Lung microvascular endothelial cell (primary cell): ENCODE measurements at regions not wholly inside any gene's neighbourhood (a gene's known extent, or its start where the extent isn't known, plus 50 kb on each side); places are given as distances from the start of the nearest gene placed in this dataset.
A peak's percentile ranks its signal among the peaks of the same experiment; 100 is the strongest.

Experiments used
- DNase-seq, 2 donors: peaks; one replicate each; pipeline versions ENCODE4 v3.0.0 to v3.0.0-alpha.2; 2010; ENCODE audit warnings: low read depth in 2 of 2

DNA sequence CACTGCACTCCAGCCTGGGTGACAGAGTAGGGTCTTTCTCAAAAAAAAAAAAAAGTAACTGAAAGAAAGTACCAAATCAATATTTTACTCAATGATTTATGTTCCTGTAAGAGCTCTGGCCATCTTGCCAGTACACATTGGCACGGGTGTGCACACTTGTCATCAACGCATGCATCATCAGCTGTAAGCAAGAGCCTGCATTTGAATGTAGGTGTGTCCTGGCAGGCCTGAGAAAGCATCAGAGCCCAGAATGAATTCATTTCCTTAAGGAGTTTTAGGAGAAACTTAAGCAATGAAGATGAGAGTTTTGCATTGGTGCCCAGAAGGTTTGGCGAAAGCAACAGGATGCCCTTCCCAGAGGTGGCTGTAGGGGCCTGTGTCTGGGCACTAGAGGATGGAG is 88.5 kb upstream of the FZD10 start:
- DNase-seq = no peak

DNA sequence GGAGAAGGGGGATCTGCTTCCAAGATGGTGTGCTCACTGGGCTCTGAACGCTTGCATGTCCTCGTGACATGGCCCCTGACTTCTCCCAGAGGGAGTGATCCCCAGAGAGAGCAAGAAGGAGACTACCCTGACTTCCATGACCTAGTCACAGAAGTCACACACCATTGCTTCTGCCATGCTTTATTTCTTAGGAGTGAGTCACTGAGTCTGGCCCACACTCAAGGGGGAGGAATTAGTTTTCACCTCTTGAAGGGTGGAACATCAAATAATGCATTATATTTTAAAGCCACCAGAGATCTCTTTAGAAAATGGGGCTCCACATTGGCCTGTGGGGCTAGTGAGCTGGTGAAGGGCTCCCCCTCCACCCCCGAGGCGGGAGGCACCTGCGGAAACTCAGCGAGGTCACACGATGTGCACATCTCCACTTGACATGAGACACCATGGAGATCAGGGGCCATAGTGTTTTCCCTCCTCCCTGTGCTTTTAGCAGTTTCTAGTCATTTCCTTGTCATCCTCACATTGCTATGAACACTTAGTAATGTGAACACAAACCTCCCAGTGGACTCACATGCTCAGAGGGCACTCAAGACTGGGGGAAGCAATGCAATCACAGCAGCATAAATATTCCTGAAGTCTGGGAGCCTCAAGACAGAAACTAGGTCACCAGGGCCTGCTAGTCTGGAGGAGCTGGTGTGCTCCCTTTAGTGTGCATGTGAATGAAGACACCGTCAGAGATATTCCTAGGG is 87.4 kb upstream of the FZD10 start:
- no peak for DNase-seq

DNA sequence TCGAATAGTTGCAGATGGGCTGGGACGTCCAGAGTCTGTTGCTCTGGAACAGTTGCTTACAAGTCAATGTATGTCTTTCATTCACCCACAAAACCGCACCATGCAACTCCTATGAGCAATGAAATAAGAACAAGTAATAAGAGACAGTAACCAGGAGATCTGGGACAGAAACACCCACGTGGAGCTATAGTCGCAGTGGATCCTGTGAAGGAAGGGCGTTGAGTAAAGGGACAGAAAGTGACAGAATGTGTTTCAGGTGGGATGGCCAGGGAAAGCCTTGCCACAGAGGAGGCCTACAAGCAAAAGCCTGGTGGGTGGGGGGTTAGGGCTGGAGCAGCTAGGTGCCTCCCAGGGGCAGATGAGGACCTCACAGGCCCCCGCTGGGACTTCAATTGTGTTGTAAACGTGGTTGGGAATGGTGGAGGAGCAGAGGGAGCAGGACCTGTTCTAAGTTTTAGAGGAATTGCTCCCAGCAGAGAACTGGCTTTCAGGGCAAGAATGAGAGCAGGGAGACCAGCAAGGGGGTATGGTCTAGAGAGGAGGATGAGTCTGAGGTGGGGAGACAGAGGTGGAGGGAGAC is 86.7 kb upstream of the FZD10 start:
- DNase-seq = no peak

- no peak for DNase-seq
Measured at GRCh38 chr12:130076126-130076525, 86.1 kb upstream of the FZD10 start.

GRCh38 chr12:130076752-130077151 is 85.5 kb upstream of the FZD10 start:
- DNase-seq = peak in 1 of 2 donors; percentile 36

- no peak for DNase-seq
Measured at GRCh38 chr12:130078852-130079251, 83.4 kb upstream of the FZD10 start.

DNA sequence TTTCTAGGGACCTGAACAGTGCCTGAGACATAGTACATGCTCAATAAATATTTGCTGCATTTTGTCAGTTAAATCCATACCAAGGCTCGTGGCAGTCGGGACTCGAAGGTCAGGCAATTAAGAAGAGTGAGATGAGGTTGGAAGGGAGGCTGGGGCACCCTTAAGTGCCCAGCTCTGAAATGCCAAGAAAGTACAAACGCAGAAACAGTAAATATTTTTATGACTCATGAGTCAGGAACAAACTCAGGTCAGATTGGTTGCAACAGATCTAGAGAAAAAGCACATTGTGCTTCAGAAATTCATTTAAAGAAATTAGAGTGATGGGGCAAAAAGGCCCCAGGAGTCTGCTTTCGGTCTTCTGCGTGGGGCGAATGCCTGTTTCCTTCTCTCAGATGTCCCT is 83.0 kb upstream of the FZD10 start:
- DNase-seq = no peak

GRCh38 chr12:130080205-130080604 is 82.1 kb upstream of the FZD10 start:
- no peak for DNase-seq

DNA sequence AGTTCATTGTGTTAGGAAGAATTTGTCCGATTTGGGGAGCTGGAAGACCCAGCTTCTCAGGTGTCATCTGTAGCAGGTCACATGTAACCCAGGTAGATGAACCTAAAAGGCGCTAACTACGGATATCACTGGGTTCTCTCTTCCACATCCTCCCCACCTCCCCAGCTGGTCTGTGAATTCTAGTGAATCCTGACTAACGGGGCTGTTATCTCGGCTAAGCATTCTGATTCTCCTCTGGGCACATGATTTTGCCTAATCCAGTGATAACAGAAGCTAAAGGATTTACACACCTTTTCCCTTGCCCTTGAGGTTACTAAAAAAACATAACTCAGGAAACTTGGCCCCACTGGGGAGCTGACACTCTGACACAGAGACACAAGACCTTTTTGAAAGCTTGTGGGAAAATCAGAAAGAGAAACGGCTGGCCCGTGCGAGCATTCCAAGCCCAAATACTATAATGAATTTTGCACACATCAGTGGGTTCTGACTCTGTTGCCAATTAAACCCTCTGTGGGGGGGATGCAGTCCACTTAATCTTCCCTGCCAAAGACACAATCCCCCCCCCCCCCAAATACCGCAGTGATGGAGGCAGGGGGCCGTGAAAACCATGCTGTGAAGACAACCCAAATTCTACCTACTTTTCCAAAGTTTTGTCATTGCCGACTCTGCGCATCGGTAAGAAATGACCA is 81.0 kb upstream of the FZD10 start:
- peak in 1 of 2 donors; percentile 45 for DNase-seq

DNA sequence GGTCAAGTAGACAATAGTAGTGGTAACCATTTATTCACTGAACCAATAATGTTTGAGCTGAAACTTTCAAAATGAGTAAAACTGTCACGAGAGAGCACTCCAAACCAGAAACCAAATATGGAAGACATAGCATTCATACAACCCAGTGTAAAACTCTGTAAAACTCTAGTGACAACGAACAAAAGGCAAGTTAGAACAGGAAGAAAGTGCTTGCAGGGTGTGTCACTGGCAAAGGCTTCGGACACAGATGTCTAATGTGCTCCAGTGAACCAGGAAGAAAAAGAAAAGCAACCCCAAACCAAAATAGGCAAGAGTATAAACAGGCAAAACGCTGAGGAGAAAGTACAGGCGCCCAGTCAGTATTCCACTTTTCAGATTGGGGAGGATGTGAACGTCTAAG is 79.3 kb upstream of the FZD10 start:
- no peak for DNase-seq

DNA sequence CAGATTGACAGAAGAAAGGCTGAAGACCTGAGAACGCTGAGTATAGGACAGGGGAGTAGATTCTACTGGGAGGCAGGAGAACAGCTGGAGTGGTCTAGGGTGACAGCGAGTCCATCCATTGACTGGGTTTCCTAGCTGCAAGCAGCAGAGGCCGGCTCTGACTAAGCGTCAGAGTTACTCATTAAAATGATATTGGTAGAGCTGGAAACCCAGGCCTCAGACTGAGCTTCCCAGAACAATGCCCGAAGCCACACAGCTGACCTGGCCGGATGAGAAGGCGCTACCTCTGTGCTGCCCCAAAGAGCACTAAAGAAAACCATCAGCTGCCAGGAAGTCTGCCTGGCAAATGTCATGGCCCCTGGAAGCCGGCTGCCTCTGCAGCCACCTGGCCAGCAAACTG is 78.5 kb upstream of the FZD10 start:
- no peak for DNase-seq

DNA sequence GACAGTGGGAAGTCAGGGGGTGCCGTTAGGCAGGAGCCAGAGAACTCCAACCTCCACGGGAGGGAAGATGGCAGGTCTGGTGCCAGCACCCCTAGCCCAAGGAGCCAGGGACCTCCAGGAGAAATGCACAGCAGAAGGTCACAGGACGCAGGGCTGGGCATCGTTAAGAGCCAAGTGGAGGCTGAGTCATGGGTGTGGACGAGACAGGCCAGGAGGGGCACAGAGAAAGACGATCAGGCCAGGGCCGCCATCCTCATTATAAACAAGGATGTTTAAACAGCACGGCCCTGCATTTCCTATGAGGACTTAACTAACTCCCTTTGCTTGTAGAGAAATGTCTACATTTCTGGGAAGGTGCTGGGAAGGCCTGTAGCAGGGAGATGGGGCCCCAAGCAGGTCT is 77.9 kb upstream of the FZD10 start:
- no peak for DNase-seq

DNA sequence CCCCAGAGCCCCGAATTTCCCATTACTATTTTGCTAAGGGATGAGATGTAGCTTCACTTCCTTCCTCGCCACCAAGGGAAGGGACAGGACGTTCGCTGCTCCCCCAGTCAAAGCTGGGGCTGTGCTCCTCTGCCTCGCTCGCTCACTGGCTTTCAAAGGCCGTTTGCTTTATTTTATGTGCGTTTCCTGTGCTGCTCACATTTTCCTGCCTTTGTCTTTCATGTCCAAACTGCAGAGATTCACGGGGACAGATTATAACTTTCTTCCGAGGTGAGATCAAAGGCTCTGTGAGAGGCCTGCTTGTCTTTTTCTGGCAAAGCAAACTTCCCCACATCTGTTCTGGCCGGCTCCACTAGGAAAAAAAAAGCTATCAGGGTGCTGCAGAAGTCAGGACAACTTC is 76.0 kb upstream of the FZD10 start:
- peak in 1 of 2 donors; percentile 59 for DNase-seq

DNA sequence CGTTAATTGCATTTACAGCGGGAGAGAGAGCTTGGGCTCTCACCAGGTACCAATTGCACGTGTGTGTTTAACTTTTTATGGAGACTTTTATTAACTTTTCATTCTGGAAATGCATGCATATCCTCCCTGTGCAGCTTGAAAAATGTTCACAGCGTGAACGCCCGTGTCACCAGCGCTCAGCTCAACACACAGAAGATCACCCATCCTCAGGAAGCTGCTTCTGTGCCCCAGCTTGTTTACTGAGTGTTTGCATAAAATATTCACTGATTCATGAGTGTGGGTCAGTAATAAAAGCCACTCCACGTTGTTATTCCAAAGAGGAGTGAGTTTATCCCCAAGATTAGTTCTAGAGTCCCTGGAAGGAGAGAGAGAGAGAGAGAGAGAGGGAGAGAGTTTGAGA is 75.5 kb upstream of the FZD10 start:
- DNase-seq = no peak

DNA sequence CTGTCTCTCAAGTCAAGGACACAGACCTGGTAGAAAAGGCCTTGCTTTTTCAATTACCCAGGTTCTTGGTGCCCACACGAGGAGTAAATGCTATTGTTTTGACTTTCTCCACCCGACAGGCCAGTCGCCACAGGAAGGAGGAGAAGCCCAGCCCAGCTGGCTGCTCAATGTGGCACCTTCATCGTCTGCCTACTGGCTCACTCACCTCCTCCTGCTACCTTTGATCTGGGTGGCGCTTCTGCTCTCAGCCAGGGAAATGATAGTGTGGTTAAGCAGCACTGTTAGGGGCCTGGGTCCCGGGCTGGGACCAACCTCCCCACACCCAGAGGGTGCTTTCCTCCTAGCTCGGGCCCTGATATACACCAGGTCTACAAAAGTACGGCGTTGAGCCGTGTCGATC is 75.0 kb upstream of the FZD10 start:
- no peak for DNase-seq

DNA sequence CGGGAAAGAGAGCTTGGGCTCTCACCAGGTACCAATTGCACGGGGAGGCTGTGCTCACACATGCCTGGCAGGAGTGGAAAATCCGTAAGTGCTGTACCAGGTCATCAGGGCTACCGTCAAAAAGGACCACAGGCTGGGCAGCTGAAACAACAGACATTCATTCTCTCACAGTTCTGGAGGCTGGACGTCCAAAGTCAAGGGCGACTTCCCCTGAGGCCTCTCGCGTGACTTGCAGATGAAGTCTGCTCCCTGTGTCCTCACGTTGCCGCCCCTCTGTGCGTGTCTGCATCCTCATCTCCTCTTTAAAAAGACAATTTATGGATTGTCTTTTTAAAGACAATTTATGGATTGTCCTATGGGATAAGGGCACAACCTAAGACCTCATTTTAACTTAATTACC is 73.8 kb upstream of the FZD10 start:
- no peak for DNase-seq

DNA sequence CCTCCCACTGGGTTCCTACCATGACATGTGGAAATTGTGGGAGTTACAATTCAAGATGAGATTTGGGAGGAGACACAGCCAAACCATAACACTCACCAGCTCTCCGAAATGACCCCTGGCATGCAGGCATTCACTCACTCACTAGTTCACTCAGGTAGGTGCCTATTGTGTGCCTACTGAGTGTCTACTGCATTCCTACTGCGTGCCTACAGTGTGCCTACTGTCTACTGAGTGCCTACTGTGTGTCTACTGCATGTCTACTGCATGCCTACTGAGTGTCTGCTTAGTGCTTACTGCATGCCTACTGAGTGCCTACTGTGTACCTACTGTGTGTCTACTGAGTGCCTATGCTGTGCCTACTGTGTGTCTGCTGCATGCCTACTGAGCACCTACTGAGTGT is 71.7 kb upstream of the FZD10 start:
- no peak for DNase-seq

GRCh38 chr12:130093380-130093779 is 68.9 kb upstream of the FZD10 start:
- no peak for DNase-seq

DNA sequence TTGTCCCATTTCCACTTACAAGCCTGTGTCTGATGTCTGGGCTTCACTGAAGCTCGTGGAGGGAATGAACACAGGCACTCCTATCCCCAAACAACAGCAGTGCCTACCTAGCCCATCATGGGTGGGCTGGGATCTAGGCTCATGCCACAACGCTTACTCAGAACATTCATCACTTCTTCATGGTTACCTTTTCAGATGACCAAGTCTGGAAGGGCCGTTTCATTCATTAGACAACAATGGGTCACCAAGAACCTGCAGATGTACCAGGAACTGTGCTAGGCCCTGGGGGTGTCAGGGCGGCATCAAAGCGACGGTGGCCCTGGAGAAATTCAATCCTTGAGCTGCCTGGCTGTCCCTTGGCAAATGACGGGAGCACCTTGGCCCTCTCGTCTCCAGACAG is 64.9 kb upstream of the FZD10 start:
- no peak for DNase-seq

- DNase-seq = no peak
Measured at GRCh38 chr12:130097798-130098255, 64.4 kb upstream of the FZD10 start.

- DNase-seq = no peak
Measured at GRCh38 chr12:130098301-130099005, 63.8 kb upstream of the FZD10 start.

GRCh38 chr12:130100634-130101362 is 61.5 kb upstream of the FZD10 start:
- DNase-seq = no peak
